OCI-LY7 (cell line): ENCODE measurements at regions not wholly inside any gene's neighbourhood (a gene's known extent, or its start where the extent isn't known, plus 50 kb on each side); places are given as distances from the start of the nearest gene placed in this dataset.

ENCODE experiments used
- CTCF ChIP-seq: fragments of 200-600 bp; sonication (generic); conservative IDR thresholded peaks from 2 replicates; pipeline ENCODE4 v1.5.1; 2014; ENCODE audit warnings: mild to moderate bottlenecking, antibody characterized with exemption, low read length, moderate library complexity, mixed read lengths
- EZH2phosphoT487 ChIP-seq: fragments of 200-600 bp; sonication (generic); IDR thresholded peaks from 2 replicates; pipeline ENCODE4 v1.6.1; 2018; ENCODE audit warnings: low read depth, borderline replicate concordance, mild to moderate bottlenecking, mixed run types, antibody characterized with exemption, low read length, moderate library complexity, mixed read lengths

- TF ChIP-seq CTCF (peak; percentile 73), EZH2phosphoT487 (no peak)
Observed at GRCh38 chr12:131454418-131455217, 256.3 kb upstream of the SFSWAP start.
